ENCODE measurements at regions not wholly inside any gene's neighbourhood (a gene's known extent, or its start where the extent isn't known, plus 50 kb on each side); places are given as distances from the start of the nearest gene placed in this dataset.
A peak's percentile ranks its signal among the peaks of the same experiment; 100 is the strongest.

DNA sequence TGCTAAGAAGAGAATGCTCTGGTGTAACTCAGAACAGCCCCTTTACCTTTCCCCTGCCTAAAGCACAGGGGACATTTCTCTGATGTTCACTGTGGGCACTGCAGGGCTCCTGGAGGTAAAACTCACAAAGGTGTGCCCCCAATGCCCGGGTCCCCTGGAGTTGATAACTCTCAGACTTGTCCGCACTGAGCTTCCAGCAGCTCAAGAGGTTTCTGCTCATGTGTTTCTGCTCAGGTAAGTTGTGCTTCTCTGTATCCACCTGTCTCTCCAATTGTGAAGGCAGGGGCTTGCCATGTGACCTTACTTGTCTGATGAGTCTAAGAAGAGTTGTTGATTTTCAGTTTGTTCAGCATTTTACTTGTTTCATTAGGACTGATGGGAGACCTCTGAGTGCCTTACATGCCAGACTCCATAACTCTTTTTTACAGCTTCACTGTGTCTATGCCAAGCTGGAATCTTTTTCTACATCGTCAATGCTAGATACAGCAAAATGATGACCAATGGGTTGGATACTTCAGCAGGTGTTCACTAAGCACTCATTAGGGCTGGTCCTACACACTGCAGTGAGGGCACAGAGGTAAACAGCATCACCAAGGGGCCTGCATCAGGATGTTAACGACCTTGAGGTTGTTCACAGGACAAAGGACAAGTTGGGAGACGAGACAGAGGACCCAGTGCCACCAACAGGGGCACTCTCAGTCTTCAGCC lies 56.4 kb downstream of the MRPL36 start:
- no peak overlapping the region for H3K4me3 ChIP-seq
- H3K4me1 ChIP-seq, result no peaks in the 10 kb centered on the region
- TF ChIP-seq, protein P1, sequence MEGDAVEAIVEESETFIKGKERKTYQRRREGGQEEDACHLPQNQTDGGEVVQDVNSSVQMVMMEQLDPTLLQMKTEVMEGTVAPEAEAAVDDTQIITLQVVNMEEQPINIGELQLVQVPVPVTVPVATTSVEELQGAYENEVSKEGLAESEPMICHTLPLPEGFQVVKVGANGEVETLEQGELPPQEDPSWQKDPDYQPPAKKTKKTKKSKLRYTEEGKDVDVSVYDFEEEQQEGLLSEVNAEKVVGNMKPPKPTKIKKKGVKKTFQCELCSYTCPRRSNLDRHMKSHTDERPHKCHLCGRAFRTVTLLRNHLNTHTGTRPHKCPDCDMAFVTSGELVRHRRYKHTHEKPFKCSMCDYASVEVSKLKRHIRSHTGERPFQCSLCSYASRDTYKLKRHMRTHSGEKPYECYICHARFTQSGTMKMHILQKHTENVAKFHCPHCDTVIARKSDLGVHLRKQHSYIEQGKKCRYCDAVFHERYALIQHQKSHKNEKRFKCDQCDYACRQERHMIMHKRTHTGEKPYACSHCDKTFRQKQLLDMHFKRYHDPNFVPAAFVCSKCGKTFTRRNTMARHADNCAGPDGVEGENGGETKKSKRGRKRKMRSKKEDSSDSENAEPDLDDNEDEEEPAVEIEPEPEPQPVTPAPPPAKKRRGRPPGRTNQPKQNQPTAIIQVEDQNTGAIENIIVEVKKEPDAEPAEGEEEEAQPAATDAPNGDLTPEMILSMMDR (IDR thresholded peaks at IDR 0.05), result no peak
- no peak for DNase-seq
- no peaks in the 10 kb centered on the region for H3K36me3 ChIP-seq
- H3K27ac ChIP-seq, result no peak overlapping the region
- ATAC-seq, result no peak
- H3K27me3 ChIP-seq, result peaks cover 0 to 12% (median 0%) of the 10 kb centered on the region in 7 donors
- 69 to 72% methylated on average over 5 of the region's 5 CpGs for WGBS, 2 donors
- H3K9me3 ChIP-seq, result peaks cover 0 to 31% (median 8%) of the 10 kb centered on the region in 11 donors
- intact Hi-C loops (cut with DNase I), result no loop called here

DNA sequence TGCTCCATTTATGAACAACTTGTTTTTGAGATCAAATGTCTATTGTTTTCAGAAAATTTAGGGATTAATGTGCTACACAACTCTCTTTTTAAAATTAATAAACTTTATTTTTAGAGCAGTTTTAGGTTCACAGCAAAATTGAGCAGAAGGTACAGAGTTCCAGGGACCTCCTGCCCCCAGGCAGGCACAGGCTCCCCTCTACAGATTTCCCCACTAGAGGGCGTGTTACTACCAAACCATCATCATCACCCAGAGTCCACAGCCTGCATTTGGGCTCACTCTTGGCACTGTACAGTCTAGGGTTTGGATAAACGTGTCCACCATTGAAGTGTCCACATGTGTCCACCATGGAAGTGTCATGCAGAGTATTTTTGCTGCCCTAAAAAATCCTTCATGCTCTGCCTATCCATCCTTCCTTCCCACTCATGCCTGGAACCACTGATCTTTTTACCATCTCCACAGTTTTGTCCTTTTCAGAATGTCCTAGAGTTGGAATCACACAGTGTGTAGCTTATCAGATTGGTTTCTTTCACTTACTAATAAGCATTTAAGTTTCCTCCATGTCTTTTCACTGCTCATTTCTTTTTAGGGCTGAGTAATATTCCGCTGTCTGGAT lies 61.7 kb downstream of the MRPL36 start:
- Histone ChIP-seq H3K27me3 (peaks cover 0 to 34% (median 4%) of the 10 kb centered on the region in 7 donors), H3K4me1 (no peaks in the 10 kb centered on the region), H3K36me3 (no peaks in the 10 kb centered on the region), H3K4me3 (no peak overlapping the region), H3K9me3 (peaks cover 0 to 31% (median 8%) of the 10 kb centered on the region in 11 donors), H3K27ac (no peak overlapping the region)
- ATAC-seq, result peak in 1 of 8 donors; percentile 44
- TF ChIP-seq, protein P1 (IDR thresholded peaks at IDR 0.05), result peak in 7 of 9 donors; percentile 31 to 65 (median 46)
- no peak for DNase-seq
- intact Hi-C loops (cut with DNase I), result no loop called here
- WGBS, 2 donors, result 32 to 34% methylated on average over 3 of the region's 3 CpGs

DNA sequence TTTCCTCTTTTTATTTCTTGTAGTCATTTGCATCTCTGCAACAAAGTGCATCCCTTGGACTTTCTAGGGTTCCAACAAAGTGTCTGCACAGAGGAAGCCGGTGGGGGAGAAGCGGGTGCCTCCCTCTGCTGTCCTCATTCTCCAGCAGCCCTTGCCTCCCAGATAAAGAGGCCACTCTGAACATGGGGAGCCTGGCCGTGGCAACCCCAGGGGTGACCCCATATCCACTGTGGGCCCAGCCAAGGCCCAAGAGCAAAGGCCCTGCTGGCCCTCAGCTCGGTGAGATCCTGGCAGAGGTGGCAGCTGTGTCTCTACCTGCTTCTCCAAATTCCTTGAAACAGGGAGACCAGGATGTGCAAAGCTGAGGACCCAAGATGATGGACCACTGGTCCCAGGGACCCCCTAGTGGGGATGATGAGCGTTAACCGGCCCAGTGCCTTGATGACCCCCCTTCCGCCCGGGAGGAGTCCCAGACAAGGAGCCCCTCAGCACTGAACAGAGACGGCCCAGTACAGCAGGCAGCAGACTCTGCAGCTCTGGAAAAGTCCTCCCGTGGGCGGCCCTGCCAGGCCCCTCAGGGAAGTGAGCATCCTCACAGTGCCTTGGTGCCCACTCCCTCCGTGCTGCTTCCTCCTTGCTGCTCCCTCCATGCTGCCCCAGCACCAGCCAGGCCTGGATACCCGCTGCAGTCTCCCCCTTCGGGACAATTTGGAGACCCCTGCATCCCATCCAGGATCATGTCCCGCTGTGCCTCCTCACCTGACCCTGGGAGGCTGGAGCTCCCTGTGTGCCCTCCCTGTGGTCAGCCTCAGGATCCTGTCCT lies 62.5 kb downstream of the MRPL36 start:
- H3K27ac ChIP-seq, result no peak overlapping the region
- H3K36me3 ChIP-seq, result no peaks in the 10 kb centered on the region
- H3K4me3 ChIP-seq, result no peak overlapping the region
- intact Hi-C loops (cut with DNase I), result no loop called here
- TF ChIP-seq, protein P1 (IDR thresholded peaks at IDR 0.05), result no peak
- H3K4me1 ChIP-seq, result no peaks in the 10 kb centered on the region
- DNase-seq (no peak), ATAC-seq (peak in 1 of 8 donors; percentile 47)
- H3K9me3 ChIP-seq, result peaks cover 0 to 31% (median 8%) of the 10 kb centered on the region in 11 donors
- peaks cover 0 to 30% (median 4%) of the 10 kb centered on the region in 7 donors for H3K27me3 ChIP-seq
- 74 to 80% methylated on average over 15 of the region's 15 CpGs for WGBS, 2 donors

DNA sequence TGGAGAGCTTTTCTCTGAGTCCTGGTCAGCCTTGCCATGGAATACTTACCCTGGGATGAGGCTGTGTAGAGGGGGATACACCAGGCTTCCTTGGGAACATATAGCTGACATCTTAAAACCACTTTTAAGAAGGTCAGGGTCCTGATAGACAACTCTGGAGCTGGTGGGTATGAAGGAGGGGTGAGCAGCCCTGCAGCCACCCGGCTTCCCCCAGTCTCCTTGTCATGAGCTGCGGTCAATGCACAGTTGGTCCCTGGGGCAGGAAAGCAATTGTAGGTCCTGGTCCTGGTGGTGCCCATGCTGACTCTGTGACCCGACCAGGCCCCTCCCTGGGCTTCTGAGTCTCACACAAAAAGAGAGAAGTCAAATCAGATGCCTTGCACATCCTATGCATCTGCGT lies 63.6 kb downstream of the MRPL36 start:
- Histone ChIP-seq H3K27me3 (peaks cover 0 to 30% (median 4%) of the 10 kb centered on the region in 7 donors), H3K9me3 (peaks cover 0 to 22% (median 8%) of the 10 kb centered on the region in 11 donors), H3K4me3 (no peak overlapping the region), H3K36me3 (no peaks in the 10 kb centered on the region), H3K27ac (no peak overlapping the region), H3K4me1 (no peaks in the 10 kb centered on the region)
- DNase-seq (no peak), ATAC-seq (no peak)
- TF ChIP-seq, protein P1 (IDR thresholded peaks at IDR 0.05), result no peak
- WGBS, 2 donors, result 77 to 86% methylated on average over 4 of the region's 4 CpGs
- intact Hi-C loops (cut with DNase I), result no loop called here

Data from heart right ventricle (tissue), 16 donors.